Liver (tissue), 2 donors: ENCODE measurements at regions not wholly inside any gene's neighbourhood (a gene's known extent, or its start where the extent isn't known, plus 50 kb on each side); places are given as distances from the start of the nearest gene placed in this dataset.

ENCODE experiments used
- CTCF ChIP-seq: fragments of 150-350 bp; IDR thresholded peaks from 2 replicates; pipeline ENCODE4 v1.5.1; 2017; ENCODE audit warnings: improper control_type of control experiment, low read depth, low read length; ENCODE audit not compliant: missing input control
- MAX ChIP-seq: IDR thresholded peaks from 2 replicates; pipeline ENCODE4 v1.6.1; 2016; ENCODE audit warnings: antibody characterized with exemption
- ZBTB33 ChIP-seq: IDR thresholded peaks from 2 replicates; pipeline ENCODE4 v1.6.1; 2016; ENCODE audit warnings: antibody characterized with exemption
- donor health status: healthy.

GRCh38 chr2:6203291-6203959 lies 511.2 kb downstream of the SOX11 start:
- no peak for TF ChIP-seq MAX
- TF ChIP-seq CTCF: no peak
- TF ChIP-seq ZBTB33: no peak
